ENCODE measurements at regions not wholly inside any gene's neighbourhood (a gene's known extent, or its start where the extent isn't known, plus 50 kb on each side); places are given as distances from the start of the nearest gene placed in this dataset.

DNA sequence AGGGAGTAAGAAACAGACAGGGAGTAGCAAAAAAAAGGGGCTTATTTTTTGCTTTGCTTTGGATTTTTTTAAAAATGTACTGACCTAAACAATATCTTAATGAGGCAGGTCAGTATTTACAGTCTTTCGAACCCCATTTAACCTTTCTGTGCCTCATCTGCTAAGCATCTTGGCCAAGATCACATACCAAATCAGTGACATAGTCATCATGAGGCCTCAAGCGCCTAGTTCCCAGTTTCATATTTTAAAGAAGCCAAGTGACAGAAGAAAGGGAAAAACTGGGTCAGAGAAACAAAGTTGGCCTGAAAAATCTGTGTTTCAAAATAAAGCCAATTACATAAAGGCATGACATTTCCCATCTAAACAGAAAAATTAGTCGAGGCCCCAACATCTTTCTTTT lies 94.6 kb upstream of the WDR44 start:
- DNase-seq, result no peak
- Histone ChIP-seq H3K9me3 (no peaks in the 10 kb centered on the region), H3K4me1 (no peaks in the 10 kb centered on the region), H3K4me3 (no peak overlapping the region), H3K27ac (no peak overlapping the region), H3K36me3 (no peaks in the 10 kb centered on the region), H3K27me3 (no peaks in the 10 kb centered on the region)
- ATAC-seq, result no peak
- 59% methylated on average over 3 of the region's 3 CpGs for WGBS (ENCODE audit: insufficient coverage, low coverage, low lambda C conversion rate, missing lambda C conversion rate)
- TF ChIP-seq, protein P1, sequence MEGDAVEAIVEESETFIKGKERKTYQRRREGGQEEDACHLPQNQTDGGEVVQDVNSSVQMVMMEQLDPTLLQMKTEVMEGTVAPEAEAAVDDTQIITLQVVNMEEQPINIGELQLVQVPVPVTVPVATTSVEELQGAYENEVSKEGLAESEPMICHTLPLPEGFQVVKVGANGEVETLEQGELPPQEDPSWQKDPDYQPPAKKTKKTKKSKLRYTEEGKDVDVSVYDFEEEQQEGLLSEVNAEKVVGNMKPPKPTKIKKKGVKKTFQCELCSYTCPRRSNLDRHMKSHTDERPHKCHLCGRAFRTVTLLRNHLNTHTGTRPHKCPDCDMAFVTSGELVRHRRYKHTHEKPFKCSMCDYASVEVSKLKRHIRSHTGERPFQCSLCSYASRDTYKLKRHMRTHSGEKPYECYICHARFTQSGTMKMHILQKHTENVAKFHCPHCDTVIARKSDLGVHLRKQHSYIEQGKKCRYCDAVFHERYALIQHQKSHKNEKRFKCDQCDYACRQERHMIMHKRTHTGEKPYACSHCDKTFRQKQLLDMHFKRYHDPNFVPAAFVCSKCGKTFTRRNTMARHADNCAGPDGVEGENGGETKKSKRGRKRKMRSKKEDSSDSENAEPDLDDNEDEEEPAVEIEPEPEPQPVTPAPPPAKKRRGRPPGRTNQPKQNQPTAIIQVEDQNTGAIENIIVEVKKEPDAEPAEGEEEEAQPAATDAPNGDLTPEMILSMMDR (IDR thresholded peaks at IDR 0.05), result no peak
- TF ChIP-seq POLR2A (IDR thresholded peaks at IDR 0.05), result no peak
- intact Hi-C loops (cut with DNase I), result no loop called here

DNA sequence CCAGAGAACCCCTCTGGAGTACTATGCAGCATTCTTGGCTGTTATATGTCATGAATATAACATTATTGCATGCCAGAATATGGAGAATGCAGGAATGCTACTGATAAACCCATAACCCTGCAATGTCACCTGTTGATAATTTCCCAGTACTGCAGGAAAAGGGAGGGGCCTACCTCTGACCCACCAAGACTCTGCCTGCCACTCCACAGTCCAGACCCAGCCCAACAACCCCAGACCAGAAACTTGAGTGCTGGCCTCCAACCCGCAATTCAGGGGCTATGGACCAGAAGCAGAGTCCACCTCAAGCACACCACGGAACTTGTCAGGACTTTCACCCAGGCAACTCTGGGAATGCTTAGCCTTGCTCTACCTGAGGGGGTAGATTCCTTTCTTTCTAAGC lies 92.9 kb upstream of the WDR44 start:
- H3K27ac ChIP-seq, result no peak overlapping the region
- H3K9me3 ChIP-seq, result no peaks in the 10 kb centered on the region
- TF ChIP-seq POLR2A (IDR thresholded peaks at IDR 0.05), result no peak
- TF ChIP-seq, protein P1 (IDR thresholded peaks at IDR 0.05), result no peak
- intact Hi-C loops (cut with DNase I), result no loop called here
- no peaks in the 10 kb centered on the region for H3K27me3 ChIP-seq
- DNase-seq (no peak), ATAC-seq (no peak)
- H3K4me1 ChIP-seq, result no peaks in the 10 kb centered on the region
- 100% methylated on average over 1 of the region's 2 CpGs for WGBS (ENCODE audit: insufficient coverage, low coverage, low lambda C conversion rate, missing lambda C conversion rate)
- H3K36me3 ChIP-seq, result no peaks in the 10 kb centered on the region
- no peak overlapping the region for H3K4me3 ChIP-seq

DNA sequence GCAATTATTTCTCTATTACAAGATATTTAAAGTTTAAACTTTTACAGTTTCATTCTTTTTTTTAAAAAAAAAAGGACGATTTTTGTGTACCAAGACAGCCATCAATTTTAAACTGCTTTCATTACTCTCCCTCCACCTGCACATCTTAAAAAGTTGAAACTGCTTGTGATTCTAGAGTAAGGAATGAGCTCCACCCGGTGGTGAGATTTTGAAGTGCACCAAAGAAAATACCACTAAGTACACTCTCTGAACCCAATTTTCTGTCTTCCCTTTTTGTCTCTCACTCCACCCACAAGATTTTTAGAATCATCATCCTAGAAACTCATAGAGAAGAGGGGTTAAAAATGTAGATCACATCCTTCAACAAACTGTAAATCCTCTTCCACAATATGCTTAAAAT lies 91.3 kb upstream of the WDR44 start:
- ATAC-seq, result peak; percentile 51 to 75 (median 70)
- peak in 1 of 3 donors; percentile 45 for DNase-seq
- intact Hi-C loops (cut with DNase I), result no loop called here

DNA sequence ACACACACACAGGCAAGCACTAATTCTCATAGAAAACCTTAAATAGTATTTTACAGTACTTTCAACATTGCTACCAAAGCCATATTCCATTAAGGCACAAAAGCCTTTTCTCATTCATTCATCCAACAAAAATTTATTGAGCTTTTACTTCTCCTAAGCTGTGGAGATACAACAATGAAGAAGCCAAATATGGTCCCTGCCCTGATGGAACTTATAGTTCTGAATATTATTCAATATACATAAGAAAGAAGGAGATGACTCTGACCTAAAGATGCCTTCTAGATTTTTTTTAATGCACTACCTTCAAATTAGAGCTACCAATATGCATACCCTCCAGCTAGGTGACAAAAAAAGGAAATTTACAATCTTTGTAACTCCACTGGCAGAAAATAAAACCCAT lies 90.0 kb upstream of the WDR44 start:
- no peaks in the 10 kb centered on the region for H3K36me3 ChIP-seq
- intact Hi-C loops (cut with DNase I), result no loop called here
- H3K27me3 ChIP-seq, result no peaks in the 10 kb centered on the region
- ATAC-seq, result no peak
- TF ChIP-seq, protein P1 (IDR thresholded peaks at IDR 0.05), result no peak
- no peak for TF ChIP-seq POLR2A (IDR thresholded peaks at IDR 0.05)
- no peak overlapping the region for H3K4me3 ChIP-seq
- H3K27ac ChIP-seq, result no peak overlapping the region
- H3K4me1 ChIP-seq, result no peaks in the 10 kb centered on the region
- DNase-seq, result no peak
- H3K9me3 ChIP-seq, result no peaks in the 10 kb centered on the region

More for the DNA sequence above, 91.3 kb upstream of the WDR44 start:
- Histone ChIP-seq H3K36me3 (no peaks in the 10 kb centered on the region), H3K9me3 (no peaks in the 10 kb centered on the region), H3K27ac (no peak overlapping the region), H3K27me3 (no peaks in the 10 kb centered on the region), H3K4me1 (no peaks in the 10 kb centered on the region), H3K4me3 (no peak overlapping the region)
- no peak for TF ChIP-seq POLR2A (IDR thresholded peaks at IDR 0.05)
- TF ChIP-seq, protein P1 (IDR thresholded peaks at IDR 0.05), result peak; percentile 65 to 74 (median 70)
- WGBS (ENCODE audit: insufficient coverage, low coverage, low lambda C conversion rate, missing lambda C conversion rate), result 0% methylated on average over 2 of the region's 2 CpGs

DNA sequence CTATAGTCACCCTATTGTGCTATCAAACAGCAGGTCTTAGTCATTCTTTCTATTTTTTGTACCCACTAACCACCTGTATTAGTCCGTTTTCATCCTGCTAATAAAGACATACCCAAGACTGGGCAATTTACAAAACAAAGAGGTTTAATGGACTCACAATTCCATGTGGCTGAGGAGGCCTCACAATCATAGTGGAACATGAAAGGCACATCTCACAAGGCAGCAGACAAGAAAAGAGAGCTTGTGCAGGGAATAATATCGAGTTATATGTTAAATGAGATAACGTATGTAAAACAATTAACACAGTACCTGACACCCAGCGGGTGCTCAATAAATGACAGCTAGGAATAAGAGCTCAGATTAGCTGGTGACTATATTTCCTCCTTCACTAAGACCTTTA lies 88.1 kb upstream of the WDR44 start:
- Histone ChIP-seq H3K36me3 (no peaks in the 10 kb centered on the region), H3K27me3 (no peaks in the 10 kb centered on the region), H3K27ac (no peak overlapping the region), H3K9me3 (no peaks in the 10 kb centered on the region), H3K4me3 (no peak overlapping the region), H3K4me1 (no peaks in the 10 kb centered on the region)
- 57% methylated on average over 4 of the region's 4 CpGs for WGBS (ENCODE audit: insufficient coverage, low coverage, low lambda C conversion rate, missing lambda C conversion rate)
- intact Hi-C loops (cut with DNase I), result no loop called here
- no peak for ATAC-seq
- no peak for DNase-seq
- no peak for TF ChIP-seq POLR2A (IDR thresholded peaks at IDR 0.05)
- TF ChIP-seq, protein P1 (IDR thresholded peaks at IDR 0.05), result no peak

All from right lobe of liver (tissue), 6 donors.